ENCODE measurements at regions not wholly inside any gene's neighbourhood (a gene's known extent, or its start where the extent isn't known, plus 50 kb on each side); places are given as distances from the start of the nearest gene placed in this dataset.

GRCh38 chr2:220348206-220348605, 720.8 kb downstream of the SLC4A3 start:
- Histone ChIP-seq H3K9me1 (ENCODE audit: control insufficient read depth, insufficient read depth, low read length) (no peaks in the 10 kb centered on the region), H3K4me3 (no peak overlapping the region), H2AFZ (ENCODE audit: low read depth, low read length) (no peak overlapping the region), H3K9me3 (replicated peaks; ENCODE audit: control insufficient read depth, insufficient read depth, low read depth, low read length) (no peaks in the 10 kb centered on the region), H3K79me2 (ENCODE audit: control insufficient read depth, insufficient read depth, low read length) (no peaks in the 10 kb centered on the region), H3K4me1 (replicated peaks in 1 of 2; ENCODE audit: control insufficient read depth in 2 of 2, insufficient read depth in 2 of 2, low read length in 2 of 2) (no peaks in the 10 kb centered on the region), H3K4me2 (ENCODE audit: insufficient read depth, low read length) (no peak overlapping the region), H3K9ac (ENCODE audit: insufficient read depth in 1 of 2, low read depth in 2 of 2, low read length in 2 of 2) (no peak overlapping the region), H4K20me1 (replicated peaks; ENCODE audit: control insufficient read depth, insufficient read depth, low read length) (no peaks in the 10 kb centered on the region), H3K27me3 (ENCODE audit: control insufficient read depth in 2 of 2, insufficient read depth in 2 of 2, low read length in 2 of 2) (no peaks in the 10 kb centered on the region), H3K27ac (ENCODE audit: extremely low read depth, low read depth, low read length) (no peak overlapping the region), H3K36me3 (ENCODE audit: control insufficient read depth, insufficient read depth, low read length) (no peaks in the 10 kb centered on the region)
- no TSS peak for BruUV-seq (replicated peaks)
- no peak for ATAC-seq
- POLR2A ChIA-PET, result no interaction called here
- CTCF ChIA-PET (ENCODE audit: low intra/inter-chr PET ratio), result no interaction called here
- no peak for FAIRE-seq
- in situ Hi-C loops (cut with MboI) (no loop called here), intact Hi-C loops (cut with micrococcal nuclease) (no loop called here)
- no CpG with 5 or more reads among the region's 2 CpGs for WGBS (ENCODE audit: insufficient coverage, low coverage, missing lambda C conversion rate)
- no peak for DNase-seq (ENCODE audit: extremely low read depth in 1 of 4, low spot score in 3 of 4)
- TF ChIP-seq SIN3B (IDR thresholded peaks at IDR 0.05; ENCODE audit: low read depth), result no peak
- no peak for TF ChIP-seq ZNF586 (CRISPR knock-in tag; conservative IDR thresholded peaks at IDR 0.05)
- TF ChIP-seq PRDM10 (IDR thresholded peaks at IDR 0.05; ENCODE audit: partially characterized antibody), result no peak
- TF ChIP-seq ZNF764 (CRISPR knock-in tag; IDR thresholded peaks at IDR 0.05; ENCODE audit: low read depth), result no peak
- no peak for TF ChIP-seq PATZ1 (CRISPR knock-in tag; IDR thresholded peaks at IDR 0.05; ENCODE audit: borderline replicate concordance)
- no peak for TF ChIP-seq NR2C2 (CRISPR knock-in tag; IDR thresholded peaks at IDR 0.05)
- no peak for TF ChIP-seq NR2C2 (tag; IDR thresholded peaks at IDR 0.05)
- TF ChIP-seq ZNF785 (CRISPR knock-in tag; IDR thresholded peaks at IDR 0.05), result no peak
- no peak for TF ChIP-seq POLR2A (conservative IDR thresholded peaks at IDR 0.05)
- no peak for TF ChIP-seq PURB (CRISPR knock-in tag; IDR thresholded peaks at IDR 0.05; ENCODE audit: low read depth)
- TF ChIP-seq HNRNPL (IDR thresholded peaks at IDR 0.05; ENCODE audit: low read depth, low read length), result no peak
- no peak for TF ChIP-seq SNIP1 (IDR thresholded peaks at IDR 0.05; ENCODE audit: low read depth)
- TF ChIP-seq E2F8 (IDR thresholded peaks at IDR 0.05; ENCODE audit: low read depth, partially characterized antibody), result no peak

Data from K562 (cell line).